NCI-H82 (cell line): ENCODE measurements at regions not wholly inside any gene's neighbourhood (a gene's known extent, or its start where the extent isn't known, plus 50 kb on each side); places are given as distances from the start of the nearest gene placed in this dataset.
"Not testable (repeated sequence)": the region's sequence is repeated elsewhere in the genome, so short reads cannot be mapped to it uniquely, and the experiment has no call there.

ENCODE experiments used
- DNase-seq: peaks from one replicate; lab custom pipeline; 2025; lab: John Stamatoyannopoulos, UW

- no peak for DNase-seq
Observed at GRCh38 chr2:84373391-84373790, 85.7 kb downstream of the SUCLG1 start.

DNA sequence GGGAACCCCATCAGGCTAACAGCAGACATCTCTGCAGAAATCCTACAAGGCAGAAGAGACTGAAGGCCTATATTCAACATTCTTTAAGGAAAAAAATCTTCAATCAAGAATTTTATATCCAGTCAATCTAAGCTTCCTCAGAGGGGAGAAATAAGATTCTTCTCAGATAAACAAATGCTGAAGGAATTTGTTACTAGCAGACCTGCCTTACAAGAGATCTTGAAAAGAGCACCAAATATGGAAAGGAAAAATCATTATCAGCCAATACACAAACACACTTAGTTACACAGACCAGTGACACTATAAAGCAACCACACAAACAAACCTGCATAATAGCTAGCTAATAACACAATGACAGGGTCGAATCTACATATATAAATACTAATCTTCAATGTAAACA, 96.5 kb downstream of the SUCLG1 start:
- DNase-seq = no peak

- peak; percentile 74 for DNase-seq
Observed at GRCh38 chr2:84338069-84338468, 121.0 kb downstream of the SUCLG1 start.

DNA sequence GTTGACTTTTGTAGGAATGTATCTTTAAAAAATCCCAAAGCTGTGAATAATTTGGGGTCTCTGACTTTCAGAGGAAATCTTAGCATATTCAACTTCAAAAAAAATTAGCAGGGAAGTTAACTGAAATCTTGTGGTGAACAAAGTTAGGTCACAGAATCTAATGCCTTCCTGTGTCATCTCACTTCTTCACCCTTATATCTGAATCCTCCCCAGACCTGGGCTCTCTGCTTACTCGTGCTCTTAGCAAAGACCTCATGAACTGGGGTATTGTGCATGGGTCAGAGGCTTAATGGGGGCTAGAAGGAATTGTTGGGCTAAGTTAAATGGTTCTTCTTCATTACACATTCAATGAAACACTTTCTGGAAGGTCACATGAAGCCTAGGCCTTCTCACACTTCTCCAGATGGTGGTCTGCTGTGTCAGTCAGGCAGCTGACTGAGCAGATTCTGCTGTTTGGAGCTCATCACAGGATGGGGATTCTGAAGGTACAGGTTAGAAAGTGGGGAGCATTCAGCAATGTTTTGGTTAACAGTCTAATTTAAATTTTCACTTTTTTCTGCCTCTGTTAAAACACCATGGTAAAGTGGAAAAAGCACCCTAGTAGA, 131.3 kb downstream of the SUCLG1 start:
- no peak for DNase-seq

DNA sequence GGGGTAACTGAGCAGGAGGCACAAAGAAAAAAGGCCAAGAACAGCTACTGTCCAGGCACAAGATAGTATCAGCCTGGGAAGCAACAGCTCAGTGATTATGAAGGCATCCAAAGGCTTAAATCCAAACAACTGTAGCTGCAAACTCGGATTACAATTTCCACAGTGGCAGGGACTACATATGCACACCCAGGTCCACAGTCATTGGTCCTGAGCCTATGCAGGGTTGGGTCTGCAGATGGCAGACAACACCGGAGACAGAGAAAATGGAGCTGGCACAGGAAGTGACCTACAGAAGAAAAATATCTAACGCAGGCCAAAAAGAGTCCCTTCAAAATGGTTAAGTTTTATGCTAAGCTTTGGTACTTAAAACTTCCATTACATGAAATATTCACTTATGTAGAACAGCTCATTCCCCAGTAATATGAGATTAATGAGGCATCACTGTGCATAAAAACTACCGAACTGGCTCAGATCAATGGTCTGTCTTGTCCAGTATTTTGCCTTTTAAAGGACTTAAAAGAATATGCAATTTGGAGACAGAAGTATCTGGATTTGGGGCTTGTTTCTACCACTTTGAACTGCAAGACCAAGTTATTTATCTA, 132.1 kb downstream of the SUCLG1 start:
- DNase-seq = no peak

- DNase-seq = no peak
Observed at GRCh38 chr2:84323890-84324289, 135.2 kb downstream of the SUCLG1 start.

DNA sequence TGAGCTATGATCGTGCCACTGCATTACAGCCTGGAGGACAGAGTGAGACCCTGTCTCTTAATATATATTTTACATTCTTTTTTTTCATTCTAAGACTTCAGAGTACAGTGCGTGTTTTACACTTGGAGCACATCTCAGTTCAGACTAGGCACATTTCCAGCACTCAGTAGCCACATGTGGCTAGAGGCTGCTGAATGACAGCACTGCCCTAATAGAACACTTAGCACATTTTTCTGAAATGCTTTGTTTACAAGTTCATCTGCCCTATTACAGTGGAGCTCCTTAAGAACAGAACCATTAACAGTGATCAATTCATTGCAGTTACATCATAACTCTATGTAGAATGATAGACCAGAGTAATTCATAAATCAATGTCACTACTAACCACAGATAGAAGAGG, 138.1 kb downstream of the SUCLG1 start:
- no peak for DNase-seq

DNA sequence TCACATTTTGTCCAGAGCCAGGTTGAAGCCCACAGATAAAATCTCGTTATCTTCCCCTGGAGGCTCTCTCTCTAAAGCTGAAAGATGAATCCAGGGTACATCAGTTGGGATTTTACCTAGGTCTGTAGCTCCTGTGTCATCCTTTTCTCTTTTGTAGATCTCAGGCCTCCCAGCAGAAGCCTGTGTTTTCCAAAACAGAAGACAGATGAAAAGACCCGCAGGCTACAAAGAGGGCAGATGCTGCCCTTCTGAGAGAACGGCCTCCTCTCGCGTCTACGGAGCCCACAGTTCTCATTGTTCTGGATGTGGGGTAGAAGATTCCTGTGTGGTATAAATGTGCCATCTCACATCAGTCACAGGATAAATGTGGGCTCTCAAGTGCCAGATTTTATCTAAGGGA, 139.5 kb downstream of the SUCLG1 start:
- DNase-seq = peak; percentile 16

- DNase-seq = no peak
Observed at GRCh38 chr2:84317135-84317534, 141.9 kb downstream of the SUCLG1 start.

DNA sequence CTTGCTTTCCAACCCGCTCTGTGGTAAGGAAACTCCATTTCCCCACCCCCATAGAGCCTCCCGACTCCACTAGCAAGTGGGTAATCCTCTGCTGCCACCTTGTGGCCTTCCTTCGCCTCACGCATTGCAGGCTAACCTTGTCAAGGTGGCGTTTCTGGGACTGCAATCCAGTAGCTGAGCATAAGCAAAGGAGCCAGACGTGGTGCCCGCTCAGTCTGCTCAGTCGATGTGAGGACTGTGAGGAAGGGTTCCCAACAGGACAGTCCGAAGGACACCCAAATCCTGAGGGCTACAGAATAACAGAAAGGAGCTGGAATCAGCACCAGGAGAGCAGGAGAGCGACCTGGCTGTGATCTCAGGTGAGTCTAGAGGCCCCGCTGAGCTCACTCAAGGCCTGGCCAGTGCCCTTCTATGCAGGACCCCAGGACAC, 144.2 kb downstream of the SUCLG1 start:
- peak; percentile 95 for DNase-seq

DNA sequence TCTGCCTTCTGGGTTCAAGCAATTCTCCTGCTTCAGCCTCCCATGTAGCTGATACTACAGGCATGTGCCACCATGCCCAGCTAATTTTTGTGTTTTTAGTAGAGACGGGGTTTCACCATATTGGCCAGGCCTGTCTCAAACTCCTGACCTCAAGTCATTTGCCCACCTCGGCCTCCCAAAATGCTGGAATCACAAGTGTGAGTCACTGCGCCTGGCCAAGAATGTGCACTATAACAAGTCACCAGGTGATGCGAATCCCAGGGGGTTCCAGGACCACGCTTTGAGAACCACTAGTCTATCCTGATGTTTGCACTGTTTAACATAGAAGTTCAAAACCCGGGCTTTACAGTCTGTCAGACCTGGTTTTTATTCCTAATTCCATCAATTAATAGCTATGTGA, 144.8 kb downstream of the SUCLG1 start:
- DNase-seq = no peak

DNA sequence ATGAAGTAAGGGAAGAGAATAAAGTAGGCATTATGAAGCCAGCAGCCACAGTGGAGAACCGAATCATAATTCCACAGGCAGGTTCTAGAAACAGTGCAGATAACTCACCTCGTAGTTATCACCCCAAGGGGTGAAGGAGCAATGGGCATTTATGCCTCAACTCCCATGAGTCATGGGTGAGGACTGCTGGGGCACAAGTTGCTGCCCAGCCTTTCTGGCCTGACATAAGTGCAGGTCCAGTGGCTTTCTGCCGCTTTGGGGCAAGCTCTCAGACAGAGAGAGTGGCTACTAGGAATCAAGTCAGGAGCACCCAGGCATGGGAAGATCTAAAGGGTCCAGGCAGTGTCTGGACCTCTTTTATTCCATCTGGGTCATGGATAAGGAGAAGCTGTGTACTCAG, 149.8 kb downstream of the SUCLG1 start:
- no peak for DNase-seq

DNA sequence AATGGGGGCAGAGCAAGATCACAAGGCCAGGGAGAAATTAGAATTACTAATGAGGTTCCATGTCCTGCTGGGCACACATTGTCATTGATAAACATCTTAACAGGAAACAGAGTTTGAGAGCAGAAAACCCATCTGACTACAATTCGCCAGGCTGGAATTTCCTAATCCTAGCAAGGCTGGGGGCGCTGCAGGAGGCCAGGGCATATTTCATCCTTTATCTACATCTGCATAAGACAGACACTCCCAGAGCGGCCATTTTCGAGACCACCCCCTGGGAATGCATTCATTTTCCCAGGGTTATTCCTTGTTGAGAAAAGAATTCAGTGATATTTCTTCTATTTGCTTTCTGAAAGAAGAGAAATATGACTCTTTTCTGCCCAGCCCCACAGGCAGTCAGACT, 152.7 kb downstream of the SUCLG1 start:
- DNase-seq = no peak

- DNase-seq = peak; percentile 80
Observed at GRCh38 chr2:84302513-84303412, 156.3 kb downstream of the SUCLG1 start.

DNA sequence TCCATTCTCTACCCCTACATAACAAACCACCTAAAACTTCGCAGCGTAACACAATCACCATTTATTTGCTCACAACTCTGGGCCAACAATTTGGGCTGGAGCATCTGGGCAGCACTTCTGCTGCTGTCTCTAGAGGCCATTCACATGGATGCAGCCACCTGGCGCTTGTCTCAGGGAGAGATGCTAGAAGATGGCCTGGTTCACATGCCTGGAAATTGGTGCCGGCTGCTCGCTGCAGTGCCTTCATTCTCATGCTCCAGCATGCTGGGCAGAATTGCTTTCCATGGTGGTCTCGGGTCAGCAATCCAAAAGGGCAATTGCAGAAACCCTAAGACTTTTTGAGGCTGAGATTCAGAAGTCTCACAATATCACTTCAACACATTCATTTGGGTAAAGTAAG, 157.4 kb downstream of the SUCLG1 start:
- DNase-seq = no peak

DNA sequence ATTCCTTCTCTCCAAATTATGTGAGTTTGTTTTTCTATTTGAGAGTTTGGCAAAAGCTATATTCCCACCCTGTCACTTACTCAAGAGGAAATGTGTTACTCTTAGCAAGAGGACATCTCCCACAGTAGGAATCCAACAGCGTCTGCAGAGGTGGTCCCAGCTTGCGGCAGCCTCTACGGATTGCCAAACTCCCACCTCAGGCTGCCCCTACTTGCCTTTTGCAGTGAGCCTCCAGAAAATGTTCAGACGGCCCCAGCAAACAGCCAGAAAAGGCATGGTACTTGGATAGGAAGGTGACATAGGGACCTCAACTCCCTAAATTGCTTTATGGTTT, 158.4 kb downstream of the SUCLG1 start:
- DNase-seq = no peak

DNA sequence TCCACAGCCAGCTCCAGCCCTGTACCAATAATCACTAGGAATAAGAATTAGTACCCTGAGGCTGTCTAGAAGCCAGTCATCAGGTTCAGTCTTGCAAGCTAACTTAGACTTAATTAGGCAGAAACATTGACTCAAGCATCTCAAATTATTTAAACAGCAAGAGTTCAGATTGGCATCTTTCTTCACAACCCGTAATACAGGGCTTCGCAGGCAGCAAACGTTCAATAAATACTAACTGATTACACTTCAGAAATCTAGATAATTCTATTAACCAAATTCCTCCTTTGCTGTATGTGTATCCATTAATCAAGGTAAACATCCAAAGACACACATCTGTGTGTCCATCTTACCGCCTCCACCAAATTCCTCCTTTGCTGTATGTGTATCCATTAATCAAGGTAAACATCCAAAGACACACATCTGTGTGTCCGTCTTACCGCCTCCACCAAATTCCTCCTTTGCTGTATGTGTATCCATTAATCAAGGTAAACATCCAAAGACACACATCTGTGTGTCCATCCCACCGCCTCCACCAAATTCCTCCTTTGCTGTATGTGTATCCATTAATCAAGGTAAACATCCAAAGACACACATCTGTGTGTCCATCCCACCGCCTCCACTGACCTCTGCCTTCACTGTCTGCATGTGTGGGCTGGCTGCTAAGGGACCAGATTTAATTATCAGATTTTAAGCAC, 158.9 kb downstream of the SUCLG1 start:
- DNase-seq = not testable (repeated sequence)

DNA sequence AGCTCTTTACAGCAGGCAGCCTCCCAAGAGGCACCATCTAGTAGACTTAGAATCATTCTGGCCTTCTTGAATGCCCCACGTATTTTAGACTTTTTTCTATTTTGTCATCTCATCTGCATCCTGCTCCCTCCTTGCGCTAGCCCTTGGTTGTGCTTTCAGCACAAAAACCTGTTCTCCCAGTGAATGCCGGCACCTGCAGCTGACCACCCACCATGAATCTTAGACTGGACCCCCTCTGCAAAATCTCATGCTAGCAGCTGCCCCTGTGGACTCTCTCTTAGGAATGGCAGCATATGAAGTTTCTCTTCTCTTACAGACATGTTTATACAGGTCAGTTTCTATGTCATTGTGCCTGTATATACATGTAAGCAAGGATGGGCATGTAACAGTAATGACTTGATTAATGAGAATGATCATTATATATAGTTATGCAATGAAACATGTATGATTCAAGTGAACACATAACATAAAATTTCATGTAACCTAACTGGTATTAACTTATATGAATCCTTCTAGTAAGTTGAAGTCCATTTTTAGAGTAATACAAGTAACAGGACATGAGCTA, 159.8 kb downstream of the SUCLG1 start:
- DNase-seq = no peak

GRCh38 chr2:84297155-84297554, 161.9 kb downstream of the SUCLG1 start:
- DNase-seq = no peak

GRCh38 chr2:84293791-84294380, 165.2 kb downstream of the SUCLG1 start:
- DNase-seq = no peak

GRCh38 chr2:84292545-84292944, 166.5 kb downstream of the SUCLG1 start:
- no peak for DNase-seq

DNA sequence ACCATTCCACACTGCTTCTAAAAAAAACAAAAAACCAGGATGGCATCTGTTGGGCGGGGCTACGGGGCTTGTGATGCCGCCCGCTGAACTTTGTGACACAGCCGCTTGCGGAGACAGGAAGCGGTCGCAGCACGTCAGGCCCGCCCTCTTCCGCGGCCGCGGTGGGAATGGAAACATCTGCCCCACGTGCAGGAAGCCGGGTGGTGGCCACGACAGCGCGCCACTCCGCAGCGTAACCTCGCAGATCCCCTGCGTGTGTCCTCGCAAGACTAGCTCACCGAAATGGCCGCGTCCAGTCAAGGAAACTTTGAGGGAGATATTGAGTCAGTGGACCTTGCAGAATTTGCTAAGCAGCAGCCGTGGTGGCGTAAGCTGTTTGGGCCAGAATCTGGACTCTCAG, 168.5 kb downstream of the SUCLG1 start:
- DNase-seq = no peak
